ENCODE measurements at regions not wholly inside any gene's neighbourhood (a gene's known extent, or its start where the extent isn't known, plus 50 kb on each side); places are given as distances from the start of the nearest gene placed in this dataset.

- H3K27ac Mint-ChIP-seq (ENCODE audit: unreplicated experiment): no peak overlapping the region
- no peak for DNase-seq (ENCODE audit: low spot score)
- peaks cover 68% of the 10 kb centered on the region for H3K27me3 Mint-ChIP-seq (ENCODE audit: low read depth)
- no peaks in the 10 kb centered on the region for H3K4me1 Mint-ChIP-seq (ENCODE audit: low read depth)
- no peak overlapping the region for H3K4me3 Mint-ChIP-seq (ENCODE audit: unreplicated experiment)
- H3K36me3 Mint-ChIP-seq (ENCODE audit: low read depth): no peaks in the 10 kb centered on the region
- no peaks in the 10 kb centered on the region for H3K9me3 Mint-ChIP-seq (ENCODE audit: low read depth)
- no peak for TF ChIP-seq CTCF (IDR thresholded peaks at IDR 0.05)
Observed at GRCh38 chr1:29894311-29894710, 658.0 kb downstream of the PTPRU start.

GRCh38 chr1:29893806-29894205 lies 657.5 kb downstream of the PTPRU start:
- Mint-ChIP-seq H3K36me3 (ENCODE audit: low read depth) (no peaks in the 10 kb centered on the region), H3K27ac (ENCODE audit: unreplicated experiment) (no peak overlapping the region), H3K9me3 (ENCODE audit: low read depth) (no peaks in the 10 kb centered on the region), H3K4me1 (ENCODE audit: low read depth) (no peaks in the 10 kb centered on the region), H3K27me3 (ENCODE audit: low read depth) (peaks cover 68% of the 10 kb centered on the region), H3K4me3 (ENCODE audit: unreplicated experiment) (no peak overlapping the region)
- no peak for TF ChIP-seq CTCF (IDR thresholded peaks at IDR 0.05)
- DNase-seq (ENCODE audit: low spot score): no peak

GRCh38 chr1:29893046-29893723 lies 656.9 kb downstream of the PTPRU start:
- Mint-ChIP-seq H3K27ac (ENCODE audit: unreplicated experiment) (no peak overlapping the region), H3K9me3 (ENCODE audit: low read depth) (no peaks in the 10 kb centered on the region), H3K36me3 (ENCODE audit: low read depth) (no peaks in the 10 kb centered on the region), H3K4me1 (ENCODE audit: low read depth) (no peaks in the 10 kb centered on the region), H3K4me3 (ENCODE audit: unreplicated experiment) (no peak overlapping the region), H3K27me3 (ENCODE audit: low read depth) (peaks cover 68% of the 10 kb centered on the region)
- no peak for DNase-seq (ENCODE audit: low spot score)
- no peak for TF ChIP-seq CTCF (IDR thresholded peaks at IDR 0.05)

GRCh38 chr1:29892247-29892646 lies 655.9 kb downstream of the PTPRU start:
- no peak for TF ChIP-seq CTCF (IDR thresholded peaks at IDR 0.05)
- DNase-seq (ENCODE audit: low spot score): no peak

GRCh38 chr1:29890201-29890959 lies 654.1 kb downstream of the PTPRU start:
- no peak overlapping the region for H3K27ac Mint-ChIP-seq (ENCODE audit: unreplicated experiment)
- H3K36me3 Mint-ChIP-seq (ENCODE audit: low read depth): no peaks in the 10 kb centered on the region
- no peak for TF ChIP-seq CTCF (IDR thresholded peaks at IDR 0.05)
- H3K27me3 Mint-ChIP-seq (ENCODE audit: low read depth): peaks cover 49% of the 10 kb centered on the region
- H3K9me3 Mint-ChIP-seq (ENCODE audit: low read depth): no peaks in the 10 kb centered on the region
- H3K4me1 Mint-ChIP-seq (ENCODE audit: low read depth): no peaks in the 10 kb centered on the region
- DNase-seq (ENCODE audit: low spot score): no peak
- H3K4me3 Mint-ChIP-seq (ENCODE audit: unreplicated experiment): no peak overlapping the region

More at GRCh38 chr1:29892247-29892646, 655.9 kb downstream of the PTPRU start:
- Mint-ChIP-seq H3K4me1 (ENCODE audit: low read depth) (no peaks in the 10 kb centered on the region), H3K9me3 (ENCODE audit: low read depth) (no peaks in the 10 kb centered on the region), H3K27ac (ENCODE audit: unreplicated experiment) (no peak overlapping the region), H3K36me3 (ENCODE audit: low read depth) (no peaks in the 10 kb centered on the region), H3K27me3 (ENCODE audit: low read depth) (peaks cover 63% of the 10 kb centered on the region), H3K4me3 (ENCODE audit: unreplicated experiment) (no peak overlapping the region)
